ENCODE measurements at regions not wholly inside any gene's neighbourhood (a gene's known extent, or its start where the extent isn't known, plus 50 kb on each side); places are given as distances from the start of the nearest gene placed in this dataset.

- no peaks in the 10 kb centered on the region for H3K4me1 ChIP-seq (ENCODE audit: control extremely low read depth in 1 of 4, control insufficient read depth in 4 of 4, insufficient read depth in 4 of 4, low read length in 3 of 4)
- ChIA-PET POLR2A (no interaction called here), CTCF (no interaction called here)
- 89% methylated on average over 1 of the region's 3 CpGs for WGBS (ENCODE audit: insufficient coverage)
- no peaks in the 10 kb centered on the region for H3K9me3 ChIP-seq (ENCODE audit: control extremely low read depth in 1 of 5, control insufficient read depth in 4 of 5, insufficient read depth in 2 of 5, low read depth in 1 of 5, low read length in 4 of 5)
- DNase-seq, result no peak
- no peaks in the 10 kb centered on the region for H3K27me3 ChIP-seq (replicated peaks in 2 of 5; ENCODE audit: control insufficient read depth in 4 of 5, insufficient read depth in 5 of 5, low read length in 4 of 5)
- H3K4me3 ChIP-seq (ENCODE audit: control insufficient read depth in 1 of 7, extremely low read depth in 1 of 7, insufficient read depth in 4 of 7, low read depth in 2 of 7, low read length in 6 of 7), result no peak overlapping the region
- no peaks in the 10 kb centered on the region for H3K36me3 ChIP-seq (ENCODE audit: control insufficient read depth in 4 of 4, insufficient read depth in 4 of 4, low read length in 3 of 4)
- H3K27ac ChIP-seq (ENCODE audit: insufficient read depth in 1 of 2, low read depth in 1 of 2, low read length in 2 of 2, poor library complexity in 1 of 2, severe bottlenecking in 2 of 2), result no peak overlapping the region
Observed at GRCh38 chr6:95517568-95517967, 59.8 kb upstream of the MANEA start.

- CTCF ChIA-PET, result no interaction called here
- Histone ChIP-seq H3K9me3 (ENCODE audit: control extremely low read depth in 1 of 5, control insufficient read depth in 4 of 5, insufficient read depth in 2 of 5, low read depth in 1 of 5, low read length in 4 of 5) (no peaks in the 10 kb centered on the region), H3K36me3 (ENCODE audit: control insufficient read depth in 4 of 4, insufficient read depth in 4 of 4, low read length in 3 of 4) (no peaks in the 10 kb centered on the region), H3K27me3 (replicated peaks in 2 of 5; ENCODE audit: control insufficient read depth in 4 of 5, insufficient read depth in 5 of 5, low read length in 4 of 5) (no peaks in the 10 kb centered on the region), H3K4me1 (ENCODE audit: control extremely low read depth in 1 of 4, control insufficient read depth in 4 of 4, insufficient read depth in 4 of 4, low read length in 3 of 4) (no peaks in the 10 kb centered on the region), H3K27ac (ENCODE audit: insufficient read depth in 1 of 2, low read depth in 1 of 2, low read length in 2 of 2, poor library complexity in 1 of 2, severe bottlenecking in 2 of 2) (no peak overlapping the region), H3K4me3 (ENCODE audit: control insufficient read depth in 1 of 7, extremely low read depth in 1 of 7, insufficient read depth in 4 of 7, low read depth in 2 of 7, low read length in 6 of 7) (no peak overlapping the region)
- WGBS (ENCODE audit: insufficient coverage), result 91% methylated on average over 11 of the region's 15 CpGs
- POLR2A ChIA-PET, result no interaction called here
- DNase-seq, result no peak
Observed at GRCh38 chr6:95518630-95519227, 58.6 kb upstream of the MANEA start.

- H3K4me3 ChIP-seq (ENCODE audit: control insufficient read depth in 1 of 7, extremely low read depth in 1 of 7, insufficient read depth in 4 of 7, low read depth in 2 of 7, low read length in 6 of 7), result no peak overlapping the region
- H3K27me3 ChIP-seq (replicated peaks in 2 of 5; ENCODE audit: control insufficient read depth in 4 of 5, insufficient read depth in 5 of 5, low read length in 4 of 5), result no peaks in the 10 kb centered on the region
- no peaks in the 10 kb centered on the region for H3K36me3 ChIP-seq (ENCODE audit: control insufficient read depth in 4 of 4, insufficient read depth in 4 of 4, low read length in 3 of 4)
- ChIA-PET POLR2A (no interaction called here), CTCF (no interaction called here)
- WGBS (ENCODE audit: insufficient coverage), result 98% methylated on average over 25 of the region's 28 CpGs
- no peak overlapping the region for H3K27ac ChIP-seq (ENCODE audit: insufficient read depth in 1 of 2, low read depth in 1 of 2, low read length in 2 of 2, poor library complexity in 1 of 2, severe bottlenecking in 2 of 2)
- H3K9me3 ChIP-seq (ENCODE audit: control extremely low read depth in 1 of 5, control insufficient read depth in 4 of 5, insufficient read depth in 2 of 5, low read depth in 1 of 5, low read length in 4 of 5), result no peaks in the 10 kb centered on the region
- no peak for DNase-seq
- H3K4me1 ChIP-seq (ENCODE audit: control extremely low read depth in 1 of 4, control insufficient read depth in 4 of 4, insufficient read depth in 4 of 4, low read length in 3 of 4), result no peaks in the 10 kb centered on the region
Observed at GRCh38 chr6:95519228-95520037, 57.9 kb upstream of the MANEA start.

- no peak for DNase-seq
- no peaks in the 10 kb centered on the region for H3K4me1 ChIP-seq (ENCODE audit: control extremely low read depth in 1 of 4, control insufficient read depth in 4 of 4, insufficient read depth in 4 of 4, low read length in 3 of 4)
- POLR2A ChIA-PET, result no interaction called here
- H3K4me3 ChIP-seq (ENCODE audit: control insufficient read depth in 1 of 7, extremely low read depth in 1 of 7, insufficient read depth in 4 of 7, low read depth in 2 of 7, low read length in 6 of 7), result no peak overlapping the region
- WGBS (ENCODE audit: insufficient coverage), result 100% methylated on average over 1 of the region's 2 CpGs
- CTCF ChIA-PET, result no interaction called here
- no peaks in the 10 kb centered on the region for H3K27me3 ChIP-seq (replicated peaks in 2 of 5; ENCODE audit: control insufficient read depth in 4 of 5, insufficient read depth in 5 of 5, low read length in 4 of 5)
- no peaks in the 10 kb centered on the region for H3K9me3 ChIP-seq (ENCODE audit: control extremely low read depth in 1 of 5, control insufficient read depth in 4 of 5, insufficient read depth in 2 of 5, low read depth in 1 of 5, low read length in 4 of 5)
- H3K27ac ChIP-seq (ENCODE audit: insufficient read depth in 1 of 2, low read depth in 1 of 2, low read length in 2 of 2, poor library complexity in 1 of 2, severe bottlenecking in 2 of 2), result no peak overlapping the region
- H3K36me3 ChIP-seq (ENCODE audit: control insufficient read depth in 4 of 4, insufficient read depth in 4 of 4, low read length in 3 of 4), result no peaks in the 10 kb centered on the region
Observed at GRCh38 chr6:95521181-95521580, 56.2 kb upstream of the MANEA start.

Measured in common myeloid progenitor, CD34-positive (primary cell).